ENCODE measurements at regions not wholly inside any gene's neighbourhood (a gene's known extent, or its start where the extent isn't known, plus 50 kb on each side); places are given as distances from the start of the nearest gene placed in this dataset.
A peak's percentile ranks its signal among the peaks of the same experiment; 100 is the strongest.

DNA sequence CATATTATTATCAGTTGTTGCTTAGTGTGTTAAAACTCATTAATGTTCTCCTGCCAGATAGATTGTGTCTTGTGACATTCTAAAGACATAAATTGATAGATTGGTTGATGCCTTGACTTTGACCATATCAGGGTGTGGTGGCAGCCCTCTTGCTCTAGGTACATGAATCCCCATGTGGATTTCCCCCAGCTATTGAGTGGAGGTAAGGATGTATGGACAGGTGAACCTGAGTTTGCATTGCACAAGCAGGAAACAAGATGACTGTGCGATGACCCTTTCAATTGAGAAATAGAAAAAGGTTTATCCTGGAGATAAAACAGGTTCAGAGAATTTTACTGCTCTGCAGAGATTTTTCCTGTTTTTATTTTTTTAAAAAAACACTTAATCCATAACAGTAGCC lies 619.2 kb downstream of the SPRY1 start:
- H3K4me2 ChIP-seq (replicated peaks; ENCODE audit: low read depth, low read length, poor library complexity, severe bottlenecking) = no peak overlapping the region
- no peak overlapping the region for H3K4me3 ChIP-seq (ENCODE audit: control extremely low read depth in 1 of 5, extremely low read depth in 1 of 5, insufficient read depth in 1 of 5, low read depth in 2 of 5, low read length in 4 of 5)
- Mint-ChIP-seq H3K4me3 (no peak overlapping the region), H3K27ac (no peak overlapping the region), H3K27me3 (peaks cover 3% of the 10 kb centered on the region), H3K9me3 (ENCODE audit: insufficient read depth) (no peaks in the 10 kb centered on the region), H3K4me1 (peaks cover 16% of the 10 kb centered on the region)
- H4K20me1 ChIP-seq (ENCODE audit: control insufficient read depth, insufficient read depth, low read length, poor library complexity, severe bottlenecking) = no peaks in the 10 kb centered on the region
- CTCF ChIA-PET = no interaction called here
- WGBS (ENCODE audit: insufficient coverage) = 100% methylated on average over 1 of the region's 1 CpG
- DNase-seq (no peak), ATAC-seq (ENCODE audit: low read depth) (no peak)
- H3K9me3 ChIP-seq (ENCODE audit: control extremely low read depth in 1 of 3, control insufficient read depth in 2 of 3, insufficient read depth in 1 of 3, low read length in 2 of 3) = no peaks in the 10 kb centered on the region
- H3K27me3 ChIP-seq (replicated peaks in 1 of 4; ENCODE audit: control extremely low read depth in 1 of 4, control insufficient read depth in 3 of 4, insufficient read depth in 4 of 4, low read length in 3 of 4) = no peaks in the 10 kb centered on the region
- intact Hi-C loops (cut with micrococcal nuclease) = no loop called here
- TF ChIP-seq, protein P1, sequence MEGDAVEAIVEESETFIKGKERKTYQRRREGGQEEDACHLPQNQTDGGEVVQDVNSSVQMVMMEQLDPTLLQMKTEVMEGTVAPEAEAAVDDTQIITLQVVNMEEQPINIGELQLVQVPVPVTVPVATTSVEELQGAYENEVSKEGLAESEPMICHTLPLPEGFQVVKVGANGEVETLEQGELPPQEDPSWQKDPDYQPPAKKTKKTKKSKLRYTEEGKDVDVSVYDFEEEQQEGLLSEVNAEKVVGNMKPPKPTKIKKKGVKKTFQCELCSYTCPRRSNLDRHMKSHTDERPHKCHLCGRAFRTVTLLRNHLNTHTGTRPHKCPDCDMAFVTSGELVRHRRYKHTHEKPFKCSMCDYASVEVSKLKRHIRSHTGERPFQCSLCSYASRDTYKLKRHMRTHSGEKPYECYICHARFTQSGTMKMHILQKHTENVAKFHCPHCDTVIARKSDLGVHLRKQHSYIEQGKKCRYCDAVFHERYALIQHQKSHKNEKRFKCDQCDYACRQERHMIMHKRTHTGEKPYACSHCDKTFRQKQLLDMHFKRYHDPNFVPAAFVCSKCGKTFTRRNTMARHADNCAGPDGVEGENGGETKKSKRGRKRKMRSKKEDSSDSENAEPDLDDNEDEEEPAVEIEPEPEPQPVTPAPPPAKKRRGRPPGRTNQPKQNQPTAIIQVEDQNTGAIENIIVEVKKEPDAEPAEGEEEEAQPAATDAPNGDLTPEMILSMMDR (IDR thresholded peaks at IDR 0.05) = no peak
- TF ChIP-seq EZH2 (IDR thresholded peaks at IDR 0.05; ENCODE audit: borderline replicate concordance, insufficient read depth, low read depth, low read length, poor library complexity, severe bottlenecking) = no peak
- POLR2A ChIA-PET = no interaction called here
- H3K9ac ChIP-seq (ENCODE audit: low read length) = no peak overlapping the region
- H3K36me3 ChIP-seq (replicated peaks in 1 of 2; ENCODE audit: control extremely low read depth in 1 of 2, control insufficient read depth in 1 of 2, extremely low read depth in 1 of 2, insufficient read depth in 2 of 2, low read length in 1 of 2) = no peaks in the 10 kb centered on the region
- H3K79me2 ChIP-seq (ENCODE audit: control insufficient read depth, insufficient read depth, low read length) = no peaks in the 10 kb centered on the region
- no peak overlapping the region for H3K27ac ChIP-seq (ENCODE audit: low read length in 2 of 2)
- H3K4me1 ChIP-seq (ENCODE audit: control insufficient read depth in 2 of 2, insufficient read depth in 2 of 2, low read length in 2 of 2) = peaks cover 4 to 18% of the 10 kb centered on the region in 2 donors
- H2AFZ ChIP-seq (ENCODE audit: insufficient read depth, low read depth, low read length, poor library complexity, severe bottlenecking) = no peak overlapping the region

DNA sequence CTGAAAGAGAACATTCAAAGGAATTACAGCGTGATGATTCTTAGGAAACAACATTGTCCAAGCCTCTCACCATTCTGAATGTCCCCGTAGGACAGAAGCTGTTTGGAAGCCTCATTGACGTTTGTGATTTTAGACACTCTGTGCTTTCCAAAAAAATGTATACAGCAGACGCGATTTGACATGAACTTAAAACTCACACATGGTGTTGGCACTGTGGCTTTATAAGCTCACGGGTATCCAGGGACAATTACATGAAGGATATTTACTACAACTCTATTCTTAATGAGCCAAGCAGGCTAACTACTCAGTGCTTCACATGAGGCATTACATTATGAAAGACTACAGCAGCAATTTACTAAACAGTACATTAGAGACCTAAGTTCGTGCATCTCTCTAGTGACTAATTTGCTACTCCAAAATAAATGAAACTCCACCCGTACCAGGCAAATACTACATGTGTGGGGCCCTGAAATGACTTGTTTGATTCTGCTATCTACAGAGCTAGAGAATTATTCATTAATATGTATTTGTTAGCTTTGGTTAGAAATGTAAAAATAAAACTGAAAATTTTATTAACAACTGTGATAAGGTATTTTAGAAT lies 620.7 kb downstream of the SPRY1 start:
- DNase-seq (no peak), ATAC-seq (ENCODE audit: low read depth) (no peak)
- H3K4me3 ChIP-seq (ENCODE audit: control extremely low read depth in 1 of 5, extremely low read depth in 1 of 5, insufficient read depth in 1 of 5, low read depth in 2 of 5, low read length in 4 of 5) = no peak overlapping the region
- no peaks in the 10 kb centered on the region for H3K36me3 ChIP-seq (replicated peaks in 1 of 2; ENCODE audit: control extremely low read depth in 1 of 2, control insufficient read depth in 1 of 2, extremely low read depth in 1 of 2, insufficient read depth in 2 of 2, low read length in 1 of 2)
- Mint-ChIP-seq H3K27me3 (peaks cover 3% of the 10 kb centered on the region), H3K9me3 (ENCODE audit: insufficient read depth) (no peaks in the 10 kb centered on the region), H3K27ac (no peak overlapping the region), H3K4me3 (no peak overlapping the region), H3K4me1 (peaks cover 16% of the 10 kb centered on the region)
- intact Hi-C loops (cut with micrococcal nuclease) = no loop called here
- no peaks in the 10 kb centered on the region for H3K79me2 ChIP-seq (ENCODE audit: control insufficient read depth, insufficient read depth, low read length)
- TF ChIP-seq, protein P1 (IDR thresholded peaks at IDR 0.05) = no peak
- no peak for TF ChIP-seq EZH2 (IDR thresholded peaks at IDR 0.05; ENCODE audit: borderline replicate concordance, insufficient read depth, low read depth, low read length, poor library complexity, severe bottlenecking)
- H3K9me3 ChIP-seq (ENCODE audit: control extremely low read depth in 1 of 3, control insufficient read depth in 2 of 3, insufficient read depth in 1 of 3, low read length in 2 of 3) = peaks cover 0 to 3% (median 0%) of the 10 kb centered on the region in 3 donors
- no peak overlapping the region for H3K9ac ChIP-seq (ENCODE audit: low read length)
- H3K27me3 ChIP-seq (replicated peaks in 1 of 4; ENCODE audit: control extremely low read depth in 1 of 4, control insufficient read depth in 3 of 4, insufficient read depth in 4 of 4, low read length in 3 of 4) = no peaks in the 10 kb centered on the region
- H3K4me1 ChIP-seq (ENCODE audit: control insufficient read depth in 2 of 2, insufficient read depth in 2 of 2, low read length in 2 of 2) = peaks cover 4 to 18% of the 10 kb centered on the region in 2 donors
- ChIA-PET POLR2A (no interaction called here), CTCF (no interaction called here)
- H4K20me1 ChIP-seq (ENCODE audit: control insufficient read depth, insufficient read depth, low read length, poor library complexity, severe bottlenecking) = no peaks in the 10 kb centered on the region
- H3K27ac ChIP-seq (ENCODE audit: low read length in 2 of 2) = no peak overlapping the region
- H2AFZ ChIP-seq (ENCODE audit: insufficient read depth, low read depth, low read length, poor library complexity, severe bottlenecking) = peak overlapping the region; percentile 22
- WGBS (ENCODE audit: insufficient coverage) = 98% methylated on average over 6 of the region's 8 CpGs
- no peak overlapping the region for H3K4me2 ChIP-seq (replicated peaks; ENCODE audit: low read depth, low read length, poor library complexity, severe bottlenecking)

Data from B cell (primary cell).